ENCODE measurements at regions not wholly inside any gene's neighbourhood (a gene's known extent, or its start where the extent isn't known, plus 50 kb on each side); places are given as distances from the start of the nearest gene placed in this dataset.

DNA sequence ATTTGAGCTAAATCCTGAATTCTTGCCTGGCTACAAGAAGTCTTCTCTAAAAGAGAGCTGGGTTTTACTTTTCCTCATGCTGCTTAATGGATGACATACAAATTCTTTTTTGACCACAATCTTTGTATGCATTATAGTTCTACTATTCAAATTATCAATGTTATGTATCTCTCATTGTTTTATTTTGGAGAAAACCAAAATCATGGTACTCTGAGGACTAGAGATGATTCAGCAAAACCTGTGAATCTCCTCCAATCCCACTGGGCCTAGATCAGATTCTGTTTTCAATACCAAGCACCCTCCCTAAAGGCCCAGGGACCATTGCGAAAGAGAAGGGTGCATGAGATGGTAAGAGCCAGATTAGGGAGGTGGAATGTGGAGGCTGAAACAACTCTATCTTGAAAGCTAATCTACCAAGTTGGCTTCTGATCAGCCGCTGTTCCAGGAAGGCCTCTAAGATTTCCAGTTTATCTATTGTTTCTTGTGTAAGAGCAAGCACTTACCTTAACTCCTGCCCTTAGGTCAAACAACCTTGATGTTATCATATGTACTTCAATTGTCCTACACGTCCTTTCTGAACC lies 547.2 kb downstream of the PLPP3 start:
- TF ChIP-seq POLR2A (IDR thresholded peaks at IDR 0.05; ENCODE audit: low read length) (no peak), RCOR1 (IDR thresholded peaks at IDR 0.05; ENCODE audit: low read depth, low read length) (no peak), ESRRA (IDR thresholded peaks at IDR 0.05; ENCODE audit: borderline replicate concordance, low read length) (no peak), CEBPB (IDR thresholded peaks at IDR 0.05) (no peak), ELK1 (IDR thresholded peaks at IDR 0.05; ENCODE audit: low read depth, low read length) (no peak), USF2 (IDR thresholded peaks at IDR 0.05) (no peak), SREBF2 (IDR thresholded peaks at IDR 0.05) (no peak), NPAS2 (CRISPR knock-in tag; IDR thresholded peaks at IDR 0.05; ENCODE audit: borderline replicate concordance) (no peak), SMC3 (IDR thresholded peaks at IDR 0.05) (no peak)
- TF ChIP-seq, protein P1, sequence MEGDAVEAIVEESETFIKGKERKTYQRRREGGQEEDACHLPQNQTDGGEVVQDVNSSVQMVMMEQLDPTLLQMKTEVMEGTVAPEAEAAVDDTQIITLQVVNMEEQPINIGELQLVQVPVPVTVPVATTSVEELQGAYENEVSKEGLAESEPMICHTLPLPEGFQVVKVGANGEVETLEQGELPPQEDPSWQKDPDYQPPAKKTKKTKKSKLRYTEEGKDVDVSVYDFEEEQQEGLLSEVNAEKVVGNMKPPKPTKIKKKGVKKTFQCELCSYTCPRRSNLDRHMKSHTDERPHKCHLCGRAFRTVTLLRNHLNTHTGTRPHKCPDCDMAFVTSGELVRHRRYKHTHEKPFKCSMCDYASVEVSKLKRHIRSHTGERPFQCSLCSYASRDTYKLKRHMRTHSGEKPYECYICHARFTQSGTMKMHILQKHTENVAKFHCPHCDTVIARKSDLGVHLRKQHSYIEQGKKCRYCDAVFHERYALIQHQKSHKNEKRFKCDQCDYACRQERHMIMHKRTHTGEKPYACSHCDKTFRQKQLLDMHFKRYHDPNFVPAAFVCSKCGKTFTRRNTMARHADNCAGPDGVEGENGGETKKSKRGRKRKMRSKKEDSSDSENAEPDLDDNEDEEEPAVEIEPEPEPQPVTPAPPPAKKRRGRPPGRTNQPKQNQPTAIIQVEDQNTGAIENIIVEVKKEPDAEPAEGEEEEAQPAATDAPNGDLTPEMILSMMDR (IDR thresholded peaks at IDR 0.05), result no peak
- TF ChIP-seq, protein P2, sequence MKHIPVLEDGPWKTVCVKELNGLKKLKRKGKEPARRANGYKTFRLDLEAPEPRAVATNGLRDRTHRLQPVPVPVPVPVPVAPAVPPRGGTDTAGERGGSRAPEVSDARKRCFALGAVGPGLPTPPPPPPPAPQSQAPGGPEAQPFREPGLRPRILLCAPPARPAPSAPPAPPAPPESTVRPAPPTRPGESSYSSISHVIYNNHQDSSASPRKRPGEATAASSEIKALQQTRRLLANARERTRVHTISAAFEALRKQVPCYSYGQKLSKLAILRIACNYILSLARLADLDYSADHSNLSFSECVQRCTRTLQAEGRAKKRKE (CRISPR knock-in tag; IDR thresholded peaks at IDR 0.05; ENCODE audit: low read depth), result no peak
- TF ChIP-seq, protein P3, sequence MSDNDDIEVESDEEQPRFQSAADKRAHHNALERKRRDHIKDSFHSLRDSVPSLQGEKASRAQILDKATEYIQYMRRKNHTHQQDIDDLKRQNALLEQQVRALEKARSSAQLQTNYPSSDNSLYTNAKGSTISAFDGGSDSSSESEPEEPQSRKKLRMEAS (IDR thresholded peaks at IDR 0.05), result no peak
